NCI-H446 (cell line): ENCODE measurements at regions not wholly inside any gene's neighbourhood (a gene's known extent, or its start where the extent isn't known, plus 50 kb on each side); places are given as distances from the start of the nearest gene placed in this dataset.
A peak's percentile ranks its signal among the peaks of the same experiment; 100 is the strongest.
"Not testable (repeated sequence)": the region's sequence is repeated elsewhere in the genome, so short reads cannot be mapped to it uniquely, and the experiment has no call there.

Experiments used
- DNase-seq, 2 experiments: peaks; one replicate each; lab custom pipeline; 2025; lab: John Stamatoyannopoulos, UW

DNA sequence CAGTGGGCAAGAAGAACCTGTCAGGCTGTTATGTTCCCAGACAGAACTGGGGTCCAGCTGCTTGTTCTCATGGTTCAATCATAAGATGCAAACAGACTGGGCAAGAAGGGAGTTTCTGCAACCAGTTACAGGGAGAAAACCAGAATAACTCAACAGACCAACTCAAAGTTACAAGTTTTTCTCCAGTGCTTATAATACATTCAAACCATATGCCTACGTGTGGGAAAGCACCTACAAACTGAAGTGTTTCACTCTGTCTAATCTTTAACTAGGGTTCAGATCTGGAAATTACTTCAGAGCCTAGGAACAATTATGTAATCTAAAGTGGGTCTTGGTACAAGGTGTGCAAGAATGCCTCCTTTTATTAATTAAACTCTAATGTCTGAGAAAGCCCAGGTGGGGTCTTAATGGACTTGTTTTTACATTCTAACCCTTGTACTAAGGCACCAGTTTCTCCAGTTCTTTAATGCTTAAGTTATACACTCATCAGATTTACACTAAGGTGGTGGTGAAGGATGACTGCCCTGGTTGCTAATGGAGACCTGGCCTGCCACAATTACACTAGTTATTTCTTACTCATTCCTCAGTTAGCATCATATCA is 951.9 kb downstream of the TSN start:
- DNase-seq = no peak

DNA sequence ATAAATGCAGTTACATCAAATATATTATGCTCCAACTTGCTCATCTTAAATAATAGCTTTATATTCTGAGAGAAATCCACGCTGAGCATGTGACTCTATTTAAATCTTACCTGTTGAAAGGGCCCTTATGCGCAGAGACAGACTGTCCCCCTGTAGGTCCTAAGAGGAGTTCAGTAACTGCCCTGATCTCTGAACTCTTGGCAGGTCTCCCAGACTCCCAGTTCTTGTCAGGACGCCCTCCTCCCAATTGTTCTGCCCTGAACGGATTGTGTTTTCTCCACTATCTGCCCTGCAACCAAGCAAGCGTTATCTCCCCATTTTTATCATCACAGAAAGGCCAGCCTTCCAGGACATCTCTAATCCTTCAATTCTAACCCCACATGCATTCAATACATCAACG is 954.6 kb downstream of the TSN start:
- no peak for DNase-seq

DNA sequence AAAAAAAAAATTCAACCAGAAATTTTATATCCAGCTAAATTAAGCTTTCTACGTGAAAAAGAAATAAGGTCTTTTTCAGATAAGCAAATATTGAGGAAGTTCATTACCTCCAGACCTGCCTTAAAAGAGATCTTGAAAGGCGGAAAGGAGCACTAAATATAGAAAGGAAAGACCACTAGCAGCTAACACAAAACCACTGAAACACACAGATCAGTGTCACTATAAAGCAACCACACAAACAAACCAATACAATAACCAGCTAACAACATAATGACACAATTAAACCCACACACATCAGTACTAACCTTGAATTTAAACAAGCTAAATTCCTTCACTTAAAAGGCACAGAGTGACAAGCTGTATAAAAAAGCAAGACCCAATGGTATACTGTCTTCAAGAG is 958.3 kb downstream of the TSN start:
- no peak for DNase-seq

GRCh38 chr2:122720822-122721221 is 965.4 kb downstream of the TSN start:
- DNase-seq = not testable (repeated sequence)

DNA sequence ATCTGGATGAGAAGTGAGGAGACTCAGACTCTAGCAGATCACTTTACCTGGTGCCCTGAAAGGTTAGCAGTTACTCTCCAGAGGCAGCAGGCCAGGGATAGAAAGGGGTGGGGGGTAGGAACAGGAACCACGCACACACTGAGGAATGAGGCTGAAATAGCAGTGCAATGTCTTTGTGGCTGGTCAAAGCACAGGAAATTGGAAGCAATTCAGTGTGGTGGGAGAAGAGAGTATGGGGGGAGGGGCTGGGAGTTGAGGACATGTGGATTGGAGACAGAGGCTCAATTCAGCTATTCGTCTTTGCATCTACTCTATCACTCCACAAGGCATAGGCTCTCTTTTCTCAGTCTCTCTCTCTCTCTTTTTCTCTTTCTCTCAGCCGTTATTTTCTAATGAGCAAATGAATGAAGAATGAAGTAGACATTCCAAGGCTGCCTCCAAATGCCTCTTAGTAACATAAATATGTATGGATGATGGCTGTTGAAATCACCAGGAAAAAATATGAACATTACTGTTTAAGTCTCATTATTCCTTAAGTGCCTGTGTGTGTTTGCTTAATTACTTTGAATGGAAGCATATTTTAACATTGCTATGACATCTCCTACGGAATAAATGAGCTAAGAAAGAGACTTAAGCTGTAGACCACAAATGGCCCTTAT is 979.4 kb downstream of the TSN start:
- no peak for DNase-seq

GRCh38 chr2:122736279-122736678 is 980.8 kb downstream of the TSN start:
- DNase-seq = no peak

GRCh38 chr2:122737429-122738077 is 982.1 kb downstream of the TSN start:
- no peak for DNase-seq

DNA sequence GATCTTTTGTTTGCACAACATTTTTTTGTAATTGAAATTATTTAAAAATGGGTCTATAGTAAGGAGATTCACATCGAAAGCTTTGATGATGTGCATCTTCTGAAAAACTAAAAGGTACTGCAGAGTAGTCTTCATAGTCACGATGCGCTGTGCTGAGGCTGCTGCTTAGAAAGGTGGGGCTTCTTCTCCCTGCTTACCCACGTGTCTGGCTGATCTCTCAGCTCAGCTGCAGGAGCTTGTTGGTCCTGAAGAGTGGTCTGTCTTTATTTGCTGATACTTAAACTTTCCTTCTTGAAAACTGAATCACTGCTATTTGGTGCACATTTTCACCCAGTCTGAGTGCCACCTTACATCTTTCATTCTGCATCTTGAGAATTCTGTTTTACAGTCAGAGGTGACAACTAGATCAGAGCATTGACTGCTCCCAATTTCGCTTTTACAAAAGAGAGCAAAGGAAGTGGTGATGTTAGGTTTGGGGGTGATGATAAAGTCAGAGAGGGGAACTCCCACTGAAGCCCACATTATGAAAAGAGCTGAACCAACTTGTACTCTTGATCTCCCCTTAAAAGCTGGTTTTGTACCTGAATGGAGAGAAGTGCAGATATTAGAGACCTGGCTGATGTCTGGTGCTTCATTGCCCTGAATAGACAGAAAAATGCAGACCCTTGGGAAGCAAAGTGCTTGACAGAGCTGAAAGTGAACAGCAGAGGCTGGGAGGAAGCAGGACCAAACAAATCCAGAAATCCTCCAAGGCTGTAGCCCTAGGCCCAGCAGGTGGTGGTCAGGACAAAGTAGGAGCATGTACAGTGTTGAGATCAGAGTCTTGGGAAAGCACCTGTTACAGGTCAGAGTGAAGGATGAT is 984.5 kb downstream of the TSN start:
- DNase-seq = no peak

DNA sequence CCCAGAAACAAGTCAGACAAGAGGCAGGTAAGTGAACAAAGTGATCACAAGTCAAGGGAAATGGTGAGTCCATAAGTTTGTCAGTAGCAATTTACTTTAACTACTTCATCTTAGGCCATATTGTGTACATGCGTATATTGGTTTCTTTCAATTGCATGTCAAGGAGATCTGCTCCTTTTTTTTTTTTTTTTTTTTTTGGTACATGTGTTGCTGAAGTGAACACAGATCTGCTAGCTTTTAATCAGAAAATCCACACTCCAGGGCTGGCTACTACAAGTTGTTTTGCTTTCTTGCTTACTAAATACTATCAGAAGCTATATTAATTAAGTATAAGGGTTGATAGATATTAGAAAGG is 985.1 kb downstream of the TSN start:
- no peak for DNase-seq

DNA sequence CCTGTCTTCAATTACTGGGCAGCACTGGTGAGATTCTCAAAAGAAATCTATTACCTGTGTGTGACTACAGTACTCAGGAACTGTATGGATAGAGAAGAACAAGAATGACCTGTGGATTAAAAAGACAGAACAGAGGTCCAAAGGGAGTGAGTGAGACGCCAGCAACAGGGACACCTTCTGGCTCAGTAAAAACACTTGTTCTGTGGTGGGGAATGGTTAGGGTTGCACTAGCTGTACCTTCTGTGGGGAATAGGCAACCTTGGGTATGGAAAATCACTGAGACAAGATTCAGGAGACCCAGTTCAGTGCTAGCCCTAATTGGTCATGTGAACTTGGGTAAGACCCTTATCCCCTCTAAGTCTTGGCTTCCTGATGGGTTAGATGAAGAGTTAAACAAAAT is 986.0 kb downstream of the TSN start:
- DNase-seq = no peak

- no peak for DNase-seq
Observed at GRCh38 chr2:122743021-122743675, 987.7 kb downstream of the TSN start.

DNA sequence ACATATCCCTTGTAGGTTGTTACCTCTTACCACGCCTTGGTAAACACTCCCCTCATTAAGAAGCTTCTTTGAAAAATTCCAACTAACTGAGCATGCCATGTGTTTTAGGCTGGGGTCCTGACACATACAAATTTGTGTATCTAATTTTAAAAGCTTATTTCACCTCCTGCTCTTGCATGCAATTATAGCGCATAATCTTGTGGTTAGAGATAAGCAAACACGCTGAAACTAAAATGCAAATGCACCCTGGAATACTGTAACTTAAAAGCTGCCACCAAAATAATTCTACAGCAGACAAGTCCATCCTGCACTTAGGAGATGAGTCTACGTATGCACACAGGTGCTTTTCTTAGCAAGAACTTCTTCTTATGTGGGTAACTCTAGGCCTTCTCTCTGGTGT is 990.2 kb downstream of the TSN start:
- no peak for DNase-seq

DNA sequence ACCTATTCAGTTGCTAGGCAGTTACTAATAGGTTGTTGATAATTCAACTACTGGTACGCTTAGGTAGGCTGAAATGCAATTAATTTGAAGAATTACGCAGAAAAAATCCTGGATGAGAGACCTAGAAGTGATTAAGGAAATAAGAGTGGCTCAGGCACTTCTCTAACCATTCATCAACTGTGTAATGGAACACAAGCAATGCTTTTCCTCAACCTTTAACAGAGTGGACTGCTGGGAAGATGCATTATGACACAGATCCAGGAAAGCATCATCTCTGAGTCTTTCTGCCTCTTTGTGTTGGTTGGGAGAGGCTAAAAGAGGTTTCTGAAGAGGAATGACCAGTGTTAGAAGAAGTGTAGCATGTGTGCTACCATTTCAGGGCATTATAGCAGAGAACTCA is 992.2 kb downstream of the TSN start:
- no peak for DNase-seq

- DNase-seq = peak in 1 of 2 experiments; percentile 3
Observed at GRCh38 chr2:122748552-122749011, 993.1 kb downstream of the TSN start.

DNA sequence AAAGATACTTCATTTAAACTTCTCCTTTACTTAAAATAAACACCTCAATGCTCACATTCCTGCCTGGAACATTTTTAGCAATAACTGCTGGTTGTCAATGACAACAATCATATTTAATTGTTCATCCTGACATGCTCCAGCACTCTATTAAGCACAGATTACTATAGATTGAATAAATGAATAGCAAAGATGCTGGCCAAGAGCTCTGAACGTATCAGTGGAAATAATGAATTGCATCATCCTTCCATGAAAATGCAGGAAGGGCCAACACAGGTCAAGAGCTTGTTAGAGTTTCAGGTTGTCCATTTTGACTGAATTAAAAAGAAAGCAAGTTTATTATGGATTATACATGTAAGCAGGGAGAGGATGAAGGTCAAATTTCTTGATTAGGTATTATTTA is 994.0 kb downstream of the TSN start:
- DNase-seq = no peak

- DNase-seq = no peak
Observed at GRCh38 chr2:122750095-122750494, 994.6 kb downstream of the TSN start.

DNA sequence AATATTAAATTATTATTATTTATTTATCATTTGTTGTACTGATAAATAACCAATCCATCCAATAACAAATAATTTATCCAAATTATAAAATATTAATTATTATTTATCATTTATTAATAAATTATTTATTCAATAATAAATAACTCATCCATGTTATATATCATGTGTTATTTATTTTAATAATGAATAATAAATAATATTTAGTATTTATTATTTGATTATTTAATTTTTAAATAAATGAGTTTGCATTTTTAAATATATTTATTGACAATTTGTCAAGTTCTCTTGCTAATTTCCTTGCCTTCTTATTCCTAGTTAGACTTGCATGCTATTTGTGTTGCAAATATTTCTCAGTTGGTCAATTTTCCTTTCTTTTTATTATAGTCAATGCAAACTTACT is 995.4 kb downstream of the TSN start:
- DNase-seq = no peak

- no peak for DNase-seq
Observed at GRCh38 chr2:122753336-122753735, 997.9 kb downstream of the TSN start.

- DNase-seq = no peak
Observed at GRCh38 chr2:122754561-122754960, 999.1 kb downstream of the TSN start.

DNA sequence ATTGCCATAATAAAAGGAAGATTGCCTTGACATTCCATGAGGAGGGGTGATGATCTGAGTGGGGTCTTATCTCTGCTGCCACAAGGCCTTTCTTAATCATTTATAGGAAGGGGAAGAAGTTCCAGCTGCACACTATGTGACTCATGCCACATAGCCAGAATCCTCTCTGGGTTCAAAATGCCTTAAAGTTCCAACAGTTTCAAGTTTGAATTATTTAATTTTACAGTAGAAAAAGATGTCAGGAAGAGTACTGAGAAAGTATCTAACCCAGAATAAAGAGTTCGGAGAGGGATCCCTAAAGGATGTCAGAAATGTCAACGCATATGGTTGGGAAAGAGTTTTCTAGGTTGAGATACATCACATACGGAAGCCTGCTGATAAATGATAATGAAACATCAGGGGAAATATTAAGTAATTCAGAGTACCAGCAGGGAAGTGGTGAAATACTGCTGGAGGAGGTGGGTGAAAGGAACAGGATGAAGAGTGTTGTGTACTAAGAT is 999.9 kb downstream of the TSN start:
- DNase-seq = no peak

GRCh38 chr2:122758967-122759366 is 1003.5 kb downstream of the TSN start:
- no peak for DNase-seq

GRCh38 chr2:122764014-122764413 is 1008.6 kb downstream of the TSN start:
- no peak for DNase-seq
